ENCODE measurements at regions not wholly inside any gene's neighbourhood (a gene's known extent, or its start where the extent isn't known, plus 50 kb on each side); places are given as distances from the start of the nearest gene placed in this dataset.

- H3K9ac ChIP-seq (ENCODE audit: low read length in 3 of 3): no peak overlapping the region
- no peak overlapping the region for H3K27ac ChIP-seq (ENCODE audit: low read depth in 2 of 2, low read length in 2 of 2)
- FAIRE-seq: no peak
- no peaks in the 10 kb centered on the region for H3K36me3 ChIP-seq (ENCODE audit: control insufficient read depth in 2 of 3, insufficient read depth in 3 of 3, low read length in 3 of 3)
- TF ChIP-seq CTCF (IDR thresholded peaks at IDR 0.05; ENCODE audit: borderline replicate concordance, extremely low read depth, insufficient read depth): no peak
- DNase-seq: no peak
- intact Hi-C loops (cut with DNase I): no loop called here
- no peaks in the 10 kb centered on the region for H3K9me3 ChIP-seq (ENCODE audit: control insufficient read depth in 2 of 3, insufficient read depth in 1 of 3, low read length in 3 of 3)
- no peak overlapping the region for H3K4me3 ChIP-seq (ENCODE audit: low read length in 3 of 3)
- H3K27me3 ChIP-seq (ENCODE audit: control insufficient read depth, insufficient read depth, low read length): no peaks in the 10 kb centered on the region
- H3K4me1 ChIP-seq (ENCODE audit: control insufficient read depth in 2 of 3, insufficient read depth in 2 of 3, low read depth in 1 of 3, low read length in 3 of 3): no peaks in the 10 kb centered on the region
These were observed 92.5 kb upstream of the SLC34A2 start for GRCh38 chr4:25563071-25563564.

- no peaks in the 10 kb centered on the region for H3K36me3 ChIP-seq (ENCODE audit: control insufficient read depth in 2 of 3, insufficient read depth in 3 of 3, low read length in 3 of 3)
- H3K4me3 ChIP-seq (ENCODE audit: low read length in 3 of 3): no peak overlapping the region
- no peak overlapping the region for H3K27ac ChIP-seq (ENCODE audit: low read depth in 2 of 2, low read length in 2 of 2)
- DNase-seq (no peak), FAIRE-seq (no peak)
- TF ChIP-seq CTCF (IDR thresholded peaks at IDR 0.05; ENCODE audit: borderline replicate concordance, extremely low read depth, insufficient read depth): no peak
- H3K9me3 ChIP-seq (ENCODE audit: control insufficient read depth in 2 of 3, insufficient read depth in 1 of 3, low read length in 3 of 3): no peaks in the 10 kb centered on the region
- no peak overlapping the region for H3K9ac ChIP-seq (ENCODE audit: low read length in 3 of 3)
- intact Hi-C loops (cut with DNase I): no loop called here
- no peaks in the 10 kb centered on the region for H3K27me3 ChIP-seq (ENCODE audit: control insufficient read depth, insufficient read depth, low read length)
- H3K4me1 ChIP-seq (ENCODE audit: control insufficient read depth in 2 of 3, insufficient read depth in 2 of 3, low read depth in 1 of 3, low read length in 3 of 3): no peaks in the 10 kb centered on the region
These were observed 90.8 kb upstream of the SLC34A2 start for GRCh38 chr4:25564836-25565235.

- FAIRE-seq: no peak
- Histone ChIP-seq H3K4me1 (ENCODE audit: control insufficient read depth in 2 of 3, insufficient read depth in 2 of 3, low read depth in 1 of 3, low read length in 3 of 3) (no peaks in the 10 kb centered on the region), H3K36me3 (ENCODE audit: control insufficient read depth in 2 of 3, insufficient read depth in 3 of 3, low read length in 3 of 3) (no peaks in the 10 kb centered on the region), H3K27me3 (ENCODE audit: control insufficient read depth, insufficient read depth, low read length) (no peaks in the 10 kb centered on the region), H3K9ac (ENCODE audit: low read length in 3 of 3) (no peak overlapping the region), H3K4me3 (ENCODE audit: low read length in 3 of 3) (no peak overlapping the region), H3K27ac (ENCODE audit: low read depth in 2 of 2, low read length in 2 of 2) (no peak overlapping the region), H3K9me3 (ENCODE audit: control insufficient read depth in 2 of 3, insufficient read depth in 1 of 3, low read length in 3 of 3) (no peaks in the 10 kb centered on the region)
- intact Hi-C loops (cut with DNase I): no loop called here
- DNase-seq: peak in 1 of 5 donors; percentile 30
- TF ChIP-seq CTCF (IDR thresholded peaks at IDR 0.05; ENCODE audit: borderline replicate concordance, extremely low read depth, insufficient read depth): no peak
These were observed 88.4 kb upstream of the SLC34A2 start for GRCh38 chr4:25567253-25567652.

- no peak for FAIRE-seq
- H3K9me3 ChIP-seq (ENCODE audit: control insufficient read depth in 2 of 3, insufficient read depth in 1 of 3, low read length in 3 of 3): no peaks in the 10 kb centered on the region
- H3K36me3 ChIP-seq (ENCODE audit: control insufficient read depth in 2 of 3, insufficient read depth in 3 of 3, low read length in 3 of 3): no peaks in the 10 kb centered on the region
- H3K27me3 ChIP-seq (ENCODE audit: control insufficient read depth, insufficient read depth, low read length): no peaks in the 10 kb centered on the region
- no peak overlapping the region for H3K4me3 ChIP-seq (ENCODE audit: low read length in 3 of 3)
- intact Hi-C loops (cut with DNase I): no loop called here
- H3K9ac ChIP-seq (ENCODE audit: low read length in 3 of 3): no peak overlapping the region
- DNase-seq: no peak
- TF ChIP-seq CTCF (IDR thresholded peaks at IDR 0.05; ENCODE audit: borderline replicate concordance, extremely low read depth, insufficient read depth): no peak
- H3K27ac ChIP-seq (ENCODE audit: low read depth in 2 of 2, low read length in 2 of 2): no peak overlapping the region
- H3K4me1 ChIP-seq (ENCODE audit: control insufficient read depth in 2 of 3, insufficient read depth in 2 of 3, low read depth in 1 of 3, low read length in 3 of 3): no peaks in the 10 kb centered on the region
These were observed 85.9 kb upstream of the SLC34A2 start for GRCh38 chr4:25569716-25570115.
